ENCODE measurements at regions not wholly inside any gene's neighbourhood (a gene's known extent, or its start where the extent isn't known, plus 50 kb on each side); places are given as distances from the start of the nearest gene placed in this dataset.

GRCh38 chr10:4004990-4005389 is 220.0 kb upstream of the KLF6 start:
- Histone ChIP-seq H3K27me3 (ENCODE audit: insufficient read depth, low read length) (0 out of 2 replicates have a peak, but pooled peaks cover 1% of the 10 kb centered on the region), H2BK15ac (ENCODE audit: low read depth, low read length) (no peak overlapping the region), H4K91ac (ENCODE audit: insufficient read length, low read depth, low read length) (no peak overlapping the region), H3K23me2 (ENCODE audit: insufficient read length, low read depth, low read length, poor library complexity, severe bottlenecking) (no peaks in the 10 kb centered on the region), H3K27ac (ENCODE audit: insufficient read length, low read depth, low read length) (no peak overlapping the region), H3K56ac (ENCODE audit: insufficient read length, low read depth, low read length) (no peak overlapping the region), H3K4ac (ENCODE audit: low read depth, low read length) (no peak overlapping the region), H3T11ph (ENCODE audit: low read length) (no peak overlapping the region), H3K9ac (ENCODE audit: extremely low read depth, insufficient read length, low read length) (no peak overlapping the region), H4K8ac (replicated peaks; ENCODE audit: insufficient read length, low read depth, low read length) (no peak overlapping the region), H3K79me2 (ENCODE audit: insufficient read depth, low read length) (no peaks in the 10 kb centered on the region), H2AFZ (ENCODE audit: low read length) (no peak overlapping the region), H4K5ac (ENCODE audit: insufficient read length, low read depth, low read length) (no peak overlapping the region), H3K79me1 (ENCODE audit: insufficient read depth, low read depth, low read length, poor library complexity, severe bottlenecking) (no peaks in the 10 kb centered on the region), H3K4me2 (ENCODE audit: insufficient read depth, insufficient read length, low read length) (no peak overlapping the region), H3K9me3 (ENCODE audit: control insufficient read depth, low read depth, low read length) (no peaks in the 10 kb centered on the region), H2BK12ac (ENCODE audit: insufficient read length, low read depth, low read length) (no peak overlapping the region), H3K4me1 (ENCODE audit: insufficient read depth, low read length) (no peaks in the 10 kb centered on the region), H3K14ac (ENCODE audit: insufficient read depth, low read length) (no peak overlapping the region), H2AK5ac (ENCODE audit: insufficient read length, low read length) (no peak overlapping the region), H2BK5ac (ENCODE audit: insufficient read length, low read length) (no peak overlapping the region), H2BK20ac (ENCODE audit: low read depth, low read length, poor library complexity, severe bottlenecking) (no peak overlapping the region), H3K23ac (ENCODE audit: insufficient read length, low read depth, low read length) (no peak overlapping the region), H3K18ac (ENCODE audit: insufficient read length, low read depth, low read length) (no peak overlapping the region), H4K20me1 (ENCODE audit: control insufficient read depth, insufficient read depth, insufficient read length) (no peaks in the 10 kb centered on the region), H2BK120ac (ENCODE audit: low read depth, low read length, poor library complexity, severe bottlenecking) (no peak overlapping the region)
- DNase-seq, result no peak
- Mint-ChIP-seq H3K36me3 (ENCODE audit: insufficient read depth in 1 of 3, low read depth in 3 of 3) (peaks cover 0 to 6% (median 0%) of the 10 kb centered on the region in 3 experiments; a peak in 3 of 7 replicates), H3K27ac (no peak overlapping the region), H3K4me1 (peaks cover 12 to 21% of the 10 kb centered on the region in 2 experiments), H3K9me3 (peaks cover 6 to 8% of the 10 kb centered on the region in 2 experiments), H3K27me3 (ENCODE audit: low read depth) (peaks cover 2% of the 10 kb centered on the region; the same call in 1 of the 2 replicates), H3K4me3 (no peak overlapping the region)
- no CpG with 5 or more reads among the region's 8 CpGs for WGBS (ENCODE audit: extremely low coverage, insufficient read length, low lambda C conversion rate)
- no peak for TF ChIP-seq CTCF (conservative IDR thresholded peaks at IDR 0.05)
